Neural progenitor cell (in vitro differentiated cells): ENCODE measurements at regions not wholly inside any gene's neighbourhood (a gene's known extent, or its start where the extent isn't known, plus 50 kb on each side); places are given as distances from the start of the nearest gene placed in this dataset.
"Not testable (repeated sequence)": the region's sequence is repeated elsewhere in the genome, so short reads cannot be mapped to it uniquely, and the experiment has no call there.

ENCODE experiments used
- DNase-seq: peaks from one replicate; pipeline ENCODE4 v3.0.0-alpha.2; 2016; ENCODE audit warnings: low spot score
- H2AFZ ChIP-seq: fragments of 200-600 bp; sonication (generic); replicated peaks from 2 replicates; pipeline ENCODE4 v1.6.1; 2016; ENCODE audit warnings: antibody characterized with exemption
- H3F3A ChIP-seq: fragments of 200-600 bp; sonication (generic); 2 replicates; pipeline ENCODE4 v1.6.1; 2016; ENCODE audit warnings: antibody characterized with exemption, low read depth
- H3K27ac ChIP-seq: fragments of 200-600 bp; sonication (generic); 2 replicates; pipeline ENCODE4 v1.5.1; 2016; ENCODE audit warnings: mild to moderate bottlenecking
- H3K27me3 ChIP-seq: fragments of 200-600 bp; sonication (generic); 2 replicates; pipeline ENCODE4 v1.6.1; 2016; ENCODE audit warnings: mild to moderate bottlenecking, moderate library complexity
- H3K36me3 ChIP-seq: fragments of 200-600 bp; sonication (generic); 2 replicates; pipeline ENCODE4 v1.5.1; 2016
- H3K4me1 ChIP-seq: fragments of 200-600 bp; sonication (generic); 2 replicates; pipeline ENCODE4 v1.6.1; 2016; ENCODE audit warnings: mixed run types
- H3K4me2 ChIP-seq: fragments of 200-600 bp; sonication (generic); 2 replicates; pipeline ENCODE4 v1.6.1; 2016
- H3K4me3 ChIP-seq: fragments of 200-600 bp; sonication (generic); 2 replicates; pipeline ENCODE4 v1.5.1; 2016
- H3K79me2 ChIP-seq: fragments of 200-600 bp; sonication (generic); 2 replicates; pipeline ENCODE4 v1.6.1; 2016; ENCODE audit warnings: low read depth
- H3K9ac ChIP-seq: fragments of 200-600 bp; sonication (generic); 2 replicates; pipeline ENCODE4 v1.6.1; 2016
- H3K9me3 ChIP-seq: fragments of 200-600 bp; sonication (generic); 2 replicates; pipeline ENCODE4 v1.5.1; 2016; ENCODE audit warnings: low read depth
- H4K20me1 ChIP-seq: fragments of 200-600 bp; sonication (generic); 2 replicates; pipeline ENCODE4 v1.6.1; 2016; ENCODE audit warnings: low read depth
- H3K27ac Mint-ChIP-seq: 3 replicates; pipeline ENCODE4 v1.8.0; 2021; ENCODE audit warnings: mixed read lengths
- H3K27me3 Mint-ChIP-seq: 2 replicates; pipeline ENCODE4 v1.8.0; 2022; ENCODE audit warnings: low read depth, mild to moderate bottlenecking, inconsistent platforms, moderate library complexity, mixed read lengths; ENCODE audit not compliant: insufficient read depth
- H3K36me3 Mint-ChIP-seq: 3 replicates; pipeline ENCODE4 v1.8.0; 2021; ENCODE audit warnings: mixed read lengths
- H3K4me1 Mint-ChIP-seq: 3 replicates; pipeline ENCODE4 v1.8.0; 2021; ENCODE audit warnings: mixed read lengths
- H3K4me3 Mint-ChIP-seq: 3 replicates; pipeline ENCODE4 v1.8.0; 2021; ENCODE audit warnings: mild to moderate bottlenecking, moderate library complexity, mixed read lengths
- H3K9me3 Mint-ChIP-seq: 3 replicates; pipeline ENCODE4 v1.8.0; 2020; ENCODE audit warnings: mixed read lengths
- EZH2 ChIP-seq: fragments of 200-600 bp; sonication (generic); IDR thresholded peaks from 2 replicates; pipeline ENCODE4 v1.6.1; 2017; ENCODE audit warnings: antibody characterized with exemption, mild to moderate bottlenecking, moderate library complexity
- EZH2phosphoT487 ChIP-seq: fragments of 200-600 bp; sonication (generic); IDR thresholded peaks from 2 replicates; pipeline ENCODE4 v1.6.1; 2017; ENCODE audit warnings: antibody characterized with exemption
- TF ChIP-seq, protein P1 (sequence below): fragments of 200-600 bp; sonication (generic); IDR thresholded peaks from 2 replicates; pipeline ENCODE4 v1.5.1; 2017; ENCODE audit warnings: antibody characterized with exemption, mild to moderate bottlenecking

DNA sequence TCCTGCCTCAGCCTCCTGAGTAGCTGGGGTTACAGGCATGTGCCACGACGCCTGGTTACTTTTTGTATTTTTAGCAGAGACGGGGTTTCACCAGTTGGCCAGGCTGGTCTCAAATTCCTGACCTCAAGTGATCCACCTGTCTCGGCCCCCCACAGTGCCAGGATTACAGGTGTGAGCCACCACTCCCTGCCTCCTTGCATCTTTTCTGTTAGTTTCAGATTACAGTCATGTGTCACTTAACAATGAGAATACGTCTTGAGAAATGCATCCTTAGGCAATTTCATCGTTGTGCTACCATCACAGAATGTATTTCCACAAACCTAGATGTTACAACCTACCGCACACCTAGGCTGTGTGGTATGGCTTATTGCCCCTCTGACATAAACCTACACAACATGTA is 180.4 kb downstream of the TM9SF2 start:
- peaks cover 42% of the 10 kb centered on the region for H3K4me1 ChIP-seq
- H4K20me1 ChIP-seq: no peaks in the 10 kb centered on the region
- no peaks in the 10 kb centered on the region for H3K27me3 ChIP-seq
- Mint-ChIP-seq H3K27me3 (no peaks in the 10 kb centered on the region), H3K36me3 (no peaks in the 10 kb centered on the region), H3K27ac (no peak overlapping the region), H3K4me3 (no peak overlapping the region), H3K9me3 (no peaks in the 10 kb centered on the region), H3K4me1 (peaks cover 20% of the 10 kb centered on the region)
- H3F3A ChIP-seq: peaks cover 58% of the 10 kb centered on the region
- no peaks in the 10 kb centered on the region for H3K79me2 ChIP-seq
- no peaks in the 10 kb centered on the region for H3K36me3 ChIP-seq
- no peak overlapping the region for H3K27ac ChIP-seq
- H2AFZ ChIP-seq: no peak overlapping the region
- no peak overlapping the region for H3K4me3 ChIP-seq
- H3K4me2 ChIP-seq: no peak overlapping the region
- no peak for DNase-seq
- no peak overlapping the region for H3K9ac ChIP-seq
- H3K9me3 ChIP-seq: no peaks in the 10 kb centered on the region
- TF ChIP-seq EZH2phosphoT487 (no peak), EZH2 (no peak)
- TF ChIP-seq, protein P1, sequence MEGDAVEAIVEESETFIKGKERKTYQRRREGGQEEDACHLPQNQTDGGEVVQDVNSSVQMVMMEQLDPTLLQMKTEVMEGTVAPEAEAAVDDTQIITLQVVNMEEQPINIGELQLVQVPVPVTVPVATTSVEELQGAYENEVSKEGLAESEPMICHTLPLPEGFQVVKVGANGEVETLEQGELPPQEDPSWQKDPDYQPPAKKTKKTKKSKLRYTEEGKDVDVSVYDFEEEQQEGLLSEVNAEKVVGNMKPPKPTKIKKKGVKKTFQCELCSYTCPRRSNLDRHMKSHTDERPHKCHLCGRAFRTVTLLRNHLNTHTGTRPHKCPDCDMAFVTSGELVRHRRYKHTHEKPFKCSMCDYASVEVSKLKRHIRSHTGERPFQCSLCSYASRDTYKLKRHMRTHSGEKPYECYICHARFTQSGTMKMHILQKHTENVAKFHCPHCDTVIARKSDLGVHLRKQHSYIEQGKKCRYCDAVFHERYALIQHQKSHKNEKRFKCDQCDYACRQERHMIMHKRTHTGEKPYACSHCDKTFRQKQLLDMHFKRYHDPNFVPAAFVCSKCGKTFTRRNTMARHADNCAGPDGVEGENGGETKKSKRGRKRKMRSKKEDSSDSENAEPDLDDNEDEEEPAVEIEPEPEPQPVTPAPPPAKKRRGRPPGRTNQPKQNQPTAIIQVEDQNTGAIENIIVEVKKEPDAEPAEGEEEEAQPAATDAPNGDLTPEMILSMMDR: no peak

DNA sequence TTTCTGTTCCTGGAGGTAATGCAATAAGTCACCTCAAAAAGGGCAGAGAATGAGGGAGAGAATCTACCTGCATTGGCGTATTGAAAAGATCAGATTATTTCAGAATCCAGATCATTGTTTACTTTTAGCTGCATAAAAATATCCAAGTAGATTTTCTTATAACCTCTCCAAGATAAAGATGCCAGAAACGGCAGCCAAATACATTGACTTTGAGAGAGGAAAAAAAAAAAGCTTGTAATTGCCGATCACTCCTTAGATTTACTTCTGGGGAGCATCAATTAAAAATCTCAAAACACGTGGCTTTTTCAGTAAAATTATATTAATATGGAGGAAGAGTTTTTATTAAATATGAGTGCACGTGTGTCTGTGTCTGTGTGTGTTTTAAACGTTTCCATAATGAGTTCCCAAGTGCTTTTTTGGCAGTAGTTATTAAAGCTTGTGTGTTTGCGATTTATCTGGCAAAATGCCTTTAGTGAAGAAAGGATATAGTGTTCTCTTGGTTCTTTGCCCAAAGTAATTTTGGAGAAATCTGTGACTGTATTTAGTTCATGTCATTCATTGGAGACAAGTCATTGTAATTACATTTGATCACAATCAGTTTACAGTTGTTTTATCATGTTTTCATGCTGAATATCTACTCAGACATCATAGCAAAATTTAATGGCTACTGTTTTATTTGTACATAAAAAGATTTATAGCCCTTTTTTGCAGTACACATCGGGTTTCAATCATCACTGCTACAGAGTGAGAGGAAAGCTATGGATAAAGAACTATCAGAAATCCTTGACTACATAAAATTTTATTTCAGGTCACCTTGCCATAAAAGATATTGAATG is 176.1 kb downstream of the TM9SF2 start:
- no peak overlapping the region for H3K4me3 ChIP-seq
- no peaks in the 10 kb centered on the region for H3K27me3 ChIP-seq
- Mint-ChIP-seq H3K27ac (no peak overlapping the region), H3K36me3 (peaks cover 6% of the 10 kb centered on the region), H3K4me3 (no peak overlapping the region), H3K27me3 (peaks cover 3% of the 10 kb centered on the region), H3K4me1 (peaks cover 11% of the 10 kb centered on the region), H3K9me3 (peaks cover 9% of the 10 kb centered on the region)
- no peak for DNase-seq
- H3K27ac ChIP-seq: peak overlapping the region; percentile 69
- peak overlapping the region; percentile 33 for H3K4me2 ChIP-seq
- no peaks in the 10 kb centered on the region for H4K20me1 ChIP-seq
- peak overlapping the region; percentile 1 for H2AFZ ChIP-seq
- H3K9ac ChIP-seq: no peak overlapping the region
- no peaks in the 10 kb centered on the region for H3K36me3 ChIP-seq
- H3K4me1 ChIP-seq: peaks cover 21% of the 10 kb centered on the region
- TF ChIP-seq, protein P1: no peak
- TF ChIP-seq EZH2: no peak
- no peaks in the 10 kb centered on the region for H3K9me3 ChIP-seq
- peaks cover 31% of the 10 kb centered on the region for H3F3A ChIP-seq
- no peaks in the 10 kb centered on the region for H3K79me2 ChIP-seq

DNA sequence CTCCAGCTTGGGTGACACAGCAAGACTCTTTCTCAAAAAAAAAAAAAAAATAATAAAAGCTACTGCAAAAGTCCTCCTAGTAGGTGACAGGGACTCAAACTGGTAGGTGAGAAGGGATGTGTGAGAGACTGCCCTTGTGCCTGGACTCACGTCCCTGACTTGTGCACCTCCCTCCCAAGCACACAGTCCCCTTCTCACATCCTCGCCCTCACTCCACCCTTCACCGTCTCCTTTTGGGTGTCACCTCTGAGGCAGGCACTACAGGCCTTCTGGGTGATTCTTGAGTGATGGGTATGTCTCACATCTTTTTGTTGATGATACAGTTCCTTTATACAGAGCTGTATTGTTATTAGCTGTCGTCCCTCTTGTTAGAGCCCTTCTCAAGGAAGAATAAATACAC is 170.5 kb downstream of the TM9SF2 start:
- H3K79me2 ChIP-seq: no peaks in the 10 kb centered on the region
- Mint-ChIP-seq H3K36me3 (peaks cover 13% of the 10 kb centered on the region), H3K9me3 (peaks cover 14% of the 10 kb centered on the region), H3K27ac (peak overlapping the region; percentile 46), H3K4me1 (peaks cover 19% of the 10 kb centered on the region), H3K4me3 (no peak overlapping the region), H3K27me3 (peaks cover 10% of the 10 kb centered on the region)
- H3K27me3 ChIP-seq: no peaks in the 10 kb centered on the region
- TF ChIP-seq EZH2: no peak
- TF ChIP-seq, protein P1: no peak
- no peak for TF ChIP-seq EZH2phosphoT487
- H3F3A ChIP-seq: peaks cover 3% of the 10 kb centered on the region
- H4K20me1 ChIP-seq: no peaks in the 10 kb centered on the region
- no peaks in the 10 kb centered on the region for H3K9me3 ChIP-seq
- no peak overlapping the region for H3K27ac ChIP-seq
- no peak for DNase-seq
- peaks cover 7% of the 10 kb centered on the region for H3K4me1 ChIP-seq
- no peaks in the 10 kb centered on the region for H3K36me3 ChIP-seq
- no peak overlapping the region for H2AFZ ChIP-seq
- no peak overlapping the region for H3K4me2 ChIP-seq
- H3K9ac ChIP-seq: no peak overlapping the region
- no peak overlapping the region for H3K4me3 ChIP-seq

DNA sequence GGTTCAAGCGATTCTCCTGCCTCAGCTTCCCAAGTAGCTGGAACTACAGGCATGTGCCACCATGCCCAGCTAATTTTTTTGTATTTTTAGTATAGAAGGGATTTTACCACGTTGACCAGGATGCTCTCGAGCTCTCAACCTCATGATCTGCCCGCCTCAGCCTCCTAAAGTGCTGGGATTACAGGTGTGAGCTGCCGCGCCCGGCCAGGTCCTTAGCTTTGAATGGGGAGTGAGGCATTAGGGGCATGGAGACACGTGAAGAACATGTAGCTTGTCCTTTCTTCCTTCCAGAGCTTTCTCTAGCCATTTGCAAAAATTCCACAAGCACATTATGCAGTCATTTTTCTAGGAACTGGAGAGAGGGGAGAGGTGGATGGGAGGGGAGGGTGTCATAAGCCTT is 167.8 kb downstream of the TM9SF2 start:
- not testable (repeated sequence) for H3K4me3 ChIP-seq, DNase-seq, H3K36me3 ChIP-seq, H3K4me2 ChIP-seq, H3K27ac ChIP-seq, H2AFZ ChIP-seq, H4K20me1 ChIP-seq, H3K9ac ChIP-seq, H3K9me3 ChIP-seq, H3K27ac Mint-ChIP-seq, H3K27me3 ChIP-seq, H3K27me3 Mint-ChIP-seq, H3K36me3 Mint-ChIP-seq, H3K4me3 Mint-ChIP-seq
- Mint-ChIP-seq H3K4me1 (peaks cover 40% of the 10 kb centered on the region), H3K9me3 (peaks cover 11% of the 10 kb centered on the region)
- Histone ChIP-seq H3K79me2 (peaks cover 14% of the 10 kb centered on the region), H3K4me1 (peaks cover 29% of the 10 kb centered on the region), H3F3A (peaks cover 12% of the 10 kb centered on the region)
